ENCODE measurements at regions not wholly inside any gene's neighbourhood (a gene's known extent, or its start where the extent isn't known, plus 50 kb on each side); places are given as distances from the start of the nearest gene placed in this dataset.

GRCh38 chr6:21444711-21445260 lies 148.8 kb upstream of the SOX4 start:
- Mint-ChIP-seq H3K27ac (no peak overlapping the region), H3K27me3 (peaks cover 17% of the 10 kb centered on the region), H3K9me3 (no peaks in the 10 kb centered on the region), H3K36me3 (ENCODE audit: low read depth) (no peaks in the 10 kb centered on the region), H3K4me3 (no peak overlapping the region), H3K4me1 (ENCODE audit: low read depth) (peaks cover 4% of the 10 kb centered on the region)

- H3K27ac Mint-ChIP-seq: no peak overlapping the region
- no peaks in the 10 kb centered on the region for H3K36me3 Mint-ChIP-seq (ENCODE audit: low read depth)
- no peaks in the 10 kb centered on the region for H3K9me3 Mint-ChIP-seq
- peaks cover 14% of the 10 kb centered on the region for H3K27me3 Mint-ChIP-seq
- no peaks in the 10 kb centered on the region for H3K4me1 Mint-ChIP-seq (ENCODE audit: low read depth)
- H3K4me3 Mint-ChIP-seq: no peak overlapping the region
Measured at GRCh38 chr6:21447987-21448386, 145.6 kb upstream of the SOX4 start.

GRCh38 chr6:21448485-21449109 lies 145.0 kb upstream of the SOX4 start:
- H3K27me3 Mint-ChIP-seq: peaks cover 14% of the 10 kb centered on the region
- no peaks in the 10 kb centered on the region for H3K9me3 Mint-ChIP-seq
- H3K36me3 Mint-ChIP-seq (ENCODE audit: low read depth): no peaks in the 10 kb centered on the region
- H3K4me3 Mint-ChIP-seq: no peak overlapping the region
- H3K4me1 Mint-ChIP-seq (ENCODE audit: low read depth): no peaks in the 10 kb centered on the region
- no peak overlapping the region for H3K27ac Mint-ChIP-seq

- H3K4me1 Mint-ChIP-seq (ENCODE audit: low read depth): no peaks in the 10 kb centered on the region
- H3K4me3 Mint-ChIP-seq: no peak overlapping the region
- H3K9me3 Mint-ChIP-seq: no peaks in the 10 kb centered on the region
- no peak overlapping the region for H3K27ac Mint-ChIP-seq
- no peaks in the 10 kb centered on the region for H3K36me3 Mint-ChIP-seq (ENCODE audit: low read depth)
- H3K27me3 Mint-ChIP-seq: peaks cover 11% of the 10 kb centered on the region
Measured at GRCh38 chr6:21450149-21450548, 143.4 kb upstream of the SOX4 start.

- Mint-ChIP-seq H3K4me3 (no peak overlapping the region), H3K36me3 (ENCODE audit: low read depth) (no peaks in the 10 kb centered on the region), H3K27ac (no peak overlapping the region), H3K9me3 (no peaks in the 10 kb centered on the region), H3K4me1 (ENCODE audit: low read depth) (no peaks in the 10 kb centered on the region), H3K27me3 (peaks cover 11% of the 10 kb centered on the region)
Measured at GRCh38 chr6:21450628-21451027, 142.9 kb upstream of the SOX4 start.

- no peaks in the 10 kb centered on the region for H3K4me1 Mint-ChIP-seq (ENCODE audit: low read depth)
- H3K27me3 Mint-ChIP-seq: peaks cover 6% of the 10 kb centered on the region
- no peak overlapping the region for H3K27ac Mint-ChIP-seq
- H3K36me3 Mint-ChIP-seq (ENCODE audit: low read depth): no peaks in the 10 kb centered on the region
- H3K4me3 Mint-ChIP-seq: no peak overlapping the region
- H3K9me3 Mint-ChIP-seq: no peaks in the 10 kb centered on the region
Measured at GRCh38 chr6:21451546-21452013, 142.0 kb upstream of the SOX4 start.

GRCh38 chr6:21454262-21454661 lies 139.3 kb upstream of the SOX4 start:
- Mint-ChIP-seq H3K36me3 (ENCODE audit: low read depth) (no peaks in the 10 kb centered on the region), H3K27ac (no peak overlapping the region), H3K9me3 (no peaks in the 10 kb centered on the region), H3K27me3 (peaks cover 6% of the 10 kb centered on the region), H3K4me3 (no peak overlapping the region), H3K4me1 (ENCODE audit: low read depth) (no peaks in the 10 kb centered on the region)

GRCh38 chr6:21455071-21455470 lies 138.5 kb upstream of the SOX4 start:
- Mint-ChIP-seq H3K27me3 (no peaks in the 10 kb centered on the region), H3K36me3 (ENCODE audit: low read depth) (no peaks in the 10 kb centered on the region), H3K4me1 (ENCODE audit: low read depth) (no peaks in the 10 kb centered on the region), H3K9me3 (no peaks in the 10 kb centered on the region), H3K4me3 (no peak overlapping the region), H3K27ac (no peak overlapping the region)

- Mint-ChIP-seq H3K4me3 (no peak overlapping the region), H3K4me1 (ENCODE audit: low read depth) (no peaks in the 10 kb centered on the region), H3K27ac (no peak overlapping the region), H3K9me3 (no peaks in the 10 kb centered on the region), H3K36me3 (ENCODE audit: low read depth) (no peaks in the 10 kb centered on the region), H3K27me3 (no peaks in the 10 kb centered on the region)
Measured at GRCh38 chr6:21457647-21458046, 135.9 kb upstream of the SOX4 start.

- Mint-ChIP-seq H3K36me3 (ENCODE audit: low read depth) (no peaks in the 10 kb centered on the region), H3K4me3 (no peak overlapping the region), H3K27ac (no peak overlapping the region), H3K9me3 (no peaks in the 10 kb centered on the region), H3K4me1 (ENCODE audit: low read depth) (no peaks in the 10 kb centered on the region), H3K27me3 (no peaks in the 10 kb centered on the region)
Measured at GRCh38 chr6:21459641-21460040, 133.9 kb upstream of the SOX4 start.

GRCh38 chr6:21461844-21462518 lies 131.6 kb upstream of the SOX4 start:
- Mint-ChIP-seq H3K36me3 (ENCODE audit: low read depth) (no peaks in the 10 kb centered on the region), H3K4me3 (no peak overlapping the region), H3K4me1 (ENCODE audit: low read depth) (no peaks in the 10 kb centered on the region), H3K27me3 (no peaks in the 10 kb centered on the region), H3K27ac (no peak overlapping the region), H3K9me3 (no peaks in the 10 kb centered on the region)

- Mint-ChIP-seq H3K9me3 (no peaks in the 10 kb centered on the region), H3K27me3 (no peaks in the 10 kb centered on the region), H3K4me3 (no peak overlapping the region), H3K36me3 (ENCODE audit: low read depth) (no peaks in the 10 kb centered on the region), H3K27ac (no peak overlapping the region), H3K4me1 (ENCODE audit: low read depth) (no peaks in the 10 kb centered on the region)
Measured at GRCh38 chr6:21462519-21462852, 131.1 kb upstream of the SOX4 start.

- Mint-ChIP-seq H3K4me1 (ENCODE audit: low read depth) (no peaks in the 10 kb centered on the region), H3K27ac (no peak overlapping the region), H3K4me3 (no peak overlapping the region), H3K9me3 (no peaks in the 10 kb centered on the region), H3K36me3 (ENCODE audit: low read depth) (no peaks in the 10 kb centered on the region), H3K27me3 (peaks cover 3% of the 10 kb centered on the region)
Measured at GRCh38 chr6:21467091-21467490, 126.5 kb upstream of the SOX4 start.

GRCh38 chr6:21468461-21468860 lies 125.1 kb upstream of the SOX4 start:
- Mint-ChIP-seq H3K27ac (no peak overlapping the region), H3K4me1 (ENCODE audit: low read depth) (no peaks in the 10 kb centered on the region), H3K27me3 (peaks cover 7% of the 10 kb centered on the region), H3K9me3 (no peaks in the 10 kb centered on the region), H3K36me3 (ENCODE audit: low read depth) (no peaks in the 10 kb centered on the region), H3K4me3 (no peak overlapping the region)

- H3K9me3 Mint-ChIP-seq: no peaks in the 10 kb centered on the region
- H3K4me3 Mint-ChIP-seq: no peak overlapping the region
- no peaks in the 10 kb centered on the region for H3K4me1 Mint-ChIP-seq (ENCODE audit: low read depth)
- no peaks in the 10 kb centered on the region for H3K36me3 Mint-ChIP-seq (ENCODE audit: low read depth)
- no peak overlapping the region for H3K27ac Mint-ChIP-seq
- peaks cover 7% of the 10 kb centered on the region for H3K27me3 Mint-ChIP-seq
Measured at GRCh38 chr6:21469213-21469612, 124.3 kb upstream of the SOX4 start.

- H3K27me3 Mint-ChIP-seq: peaks cover 15% of the 10 kb centered on the region
- H3K36me3 Mint-ChIP-seq (ENCODE audit: low read depth): no peaks in the 10 kb centered on the region
- H3K27ac Mint-ChIP-seq: no peak overlapping the region
- H3K9me3 Mint-ChIP-seq: no peaks in the 10 kb centered on the region
- H3K4me3 Mint-ChIP-seq: no peak overlapping the region
- H3K4me1 Mint-ChIP-seq (ENCODE audit: low read depth): no peaks in the 10 kb centered on the region
Measured at GRCh38 chr6:21476112-21476511, 117.4 kb upstream of the SOX4 start.
